Astrocyte (in vitro differentiated cells and primary cell): ENCODE measurements at regions not wholly inside any gene's neighbourhood (a gene's known extent, or its start where the extent isn't known, plus 50 kb on each side); places are given as distances from the start of the nearest gene placed in this dataset.

Experiments
- DNase-seq: peaks from one replicate; pipeline ENCODE4 v3.0.0-alpha.2; 2010; ENCODE audit warnings: low read depth
- FAIRE-seq: peaks from 2 replicates; lab custom pipeline; 2011; peaks lifted over from hg19 to GRCh38; lab: Jason Lieb, UNC
- H2AFZ ChIP-seq: 2 replicates; pipeline ENCODE4 v1.6.0; 2012; ENCODE audit warnings: low read depth, low read length, inconsistent platforms
- H3K27ac ChIP-seq: 2 replicates; pipeline ENCODE4 v1.5.1; 2011; ENCODE audit warnings: low read depth, low read length, inconsistent platforms
- H3K27me3 ChIP-seq: 2 replicates; pipeline ENCODE4 v1.6.0; 2011; ENCODE audit warnings: low read length, inconsistent platforms; ENCODE audit not compliant: insufficient read depth
- H3K36me3 ChIP-seq: 2 replicates; pipeline ENCODE4 v1.5.1; 2011; ENCODE audit warnings: low read length, inconsistent platforms; ENCODE audit not compliant: insufficient read depth
- H3K4me1 ChIP-seq: 2 replicates; pipeline ENCODE4 v1.5.1; 2011; ENCODE audit warnings: low read length, inconsistent platforms; ENCODE audit not compliant: insufficient read depth
- H3K4me2 ChIP-seq: 2 replicates; pipeline ENCODE4 v1.6.0; 2012; ENCODE audit warnings: low read length, inconsistent platforms
- H3K4me3 ChIP-seq: 2 replicates; pipeline ENCODE4 v1.5.1; 2011; ENCODE audit warnings: low read depth, mild to moderate bottlenecking, low read length, inconsistent platforms; ENCODE audit not compliant: insufficient read depth
- H3K79me2 ChIP-seq: 2 replicates; pipeline ENCODE4 v1.6.0; 2012; ENCODE audit warnings: mild to moderate bottlenecking, low read length, inconsistent platforms; ENCODE audit not compliant: insufficient read depth
- H3K9ac ChIP-seq: 2 replicates; pipeline ENCODE4 v1.6.0; 2012; ENCODE audit warnings: mild to moderate bottlenecking, low read length, inconsistent platforms
- H3K9me3 ChIP-seq: 2 replicates; pipeline ENCODE4 v1.5.1; 2012; ENCODE audit warnings: low read depth, mild to moderate bottlenecking, low read length, inconsistent platforms; ENCODE audit not compliant: insufficient read depth
- H4K20me1 ChIP-seq: 2 replicates; pipeline ENCODE4 v1.6.0; 2012; ENCODE audit warnings: low read length, inconsistent platforms; ENCODE audit not compliant: insufficient read depth
- H3K27ac Mint-ChIP-seq: one replicate; pipeline ENCODE4 v1.8.0; 2021; ENCODE audit warnings: mild to moderate bottlenecking, mixed read lengths; ENCODE audit not compliant: unreplicated experiment
- H3K27me3 Mint-ChIP-seq: one replicate; pipeline ENCODE4 v1.8.0; 2021; ENCODE audit warnings: low read depth, mixed read lengths; ENCODE audit not compliant: unreplicated experiment
- H3K36me3 Mint-ChIP-seq: one replicate; pipeline ENCODE4 v1.8.0; 2021; ENCODE audit warnings: low read depth, mixed read lengths; ENCODE audit not compliant: unreplicated experiment
- H3K4me1 Mint-ChIP-seq: one replicate; pipeline ENCODE4 v1.8.0; 2021; ENCODE audit warnings: low read depth, mixed read lengths; ENCODE audit not compliant: unreplicated experiment
- H3K4me3 Mint-ChIP-seq: one replicate; pipeline ENCODE4 v1.8.0; 2021; ENCODE audit warnings: mild to moderate bottlenecking, moderate library complexity, mixed read lengths; ENCODE audit not compliant: unreplicated experiment
- H3K9me3 Mint-ChIP-seq: one replicate; pipeline ENCODE4 v1.8.0; 2021; ENCODE audit warnings: mild to moderate bottlenecking, mixed read lengths; ENCODE audit not compliant: unreplicated experiment
- EZH2 ChIP-seq: IDR thresholded peaks from 2 replicates; pipeline ENCODE4 v1.6.1; 2012; ENCODE audit warnings: mild to moderate bottlenecking, low read length, inconsistent platforms; ENCODE audit not compliant: insufficient read depth
- TF ChIP-seq, protein P1 (sequence below): IDR thresholded peaks from 2 replicates; pipeline ENCODE4 v1.5.1; 2011; ENCODE audit warnings: low read depth, mild to moderate bottlenecking, inconsistent platforms, low read length, moderate library complexity; ENCODE audit not compliant: insufficient read depth

- H3K27me3 ChIP-seq, result no peaks in the 10 kb centered on the region
- no peaks in the 10 kb centered on the region for H3K9me3 Mint-ChIP-seq
- H3K79me2 ChIP-seq, result no peaks in the 10 kb centered on the region
- no peaks in the 10 kb centered on the region for H3K36me3 Mint-ChIP-seq
- no peaks in the 10 kb centered on the region for H4K20me1 ChIP-seq
- H3K27me3 Mint-ChIP-seq, result peaks cover 19% of the 10 kb centered on the region
- H2AFZ ChIP-seq, result no peak overlapping the region
- peaks cover 46% of the 10 kb centered on the region for H3K4me1 ChIP-seq
- H3K4me1 Mint-ChIP-seq, result peaks cover 13% of the 10 kb centered on the region
- DNase-seq (no peak), FAIRE-seq (no peak)
- no peaks in the 10 kb centered on the region for H3K9me3 ChIP-seq
- H3K27ac Mint-ChIP-seq, result no peak overlapping the region
- no peak overlapping the region for H3K4me3 ChIP-seq
- TF ChIP-seq, protein P1, sequence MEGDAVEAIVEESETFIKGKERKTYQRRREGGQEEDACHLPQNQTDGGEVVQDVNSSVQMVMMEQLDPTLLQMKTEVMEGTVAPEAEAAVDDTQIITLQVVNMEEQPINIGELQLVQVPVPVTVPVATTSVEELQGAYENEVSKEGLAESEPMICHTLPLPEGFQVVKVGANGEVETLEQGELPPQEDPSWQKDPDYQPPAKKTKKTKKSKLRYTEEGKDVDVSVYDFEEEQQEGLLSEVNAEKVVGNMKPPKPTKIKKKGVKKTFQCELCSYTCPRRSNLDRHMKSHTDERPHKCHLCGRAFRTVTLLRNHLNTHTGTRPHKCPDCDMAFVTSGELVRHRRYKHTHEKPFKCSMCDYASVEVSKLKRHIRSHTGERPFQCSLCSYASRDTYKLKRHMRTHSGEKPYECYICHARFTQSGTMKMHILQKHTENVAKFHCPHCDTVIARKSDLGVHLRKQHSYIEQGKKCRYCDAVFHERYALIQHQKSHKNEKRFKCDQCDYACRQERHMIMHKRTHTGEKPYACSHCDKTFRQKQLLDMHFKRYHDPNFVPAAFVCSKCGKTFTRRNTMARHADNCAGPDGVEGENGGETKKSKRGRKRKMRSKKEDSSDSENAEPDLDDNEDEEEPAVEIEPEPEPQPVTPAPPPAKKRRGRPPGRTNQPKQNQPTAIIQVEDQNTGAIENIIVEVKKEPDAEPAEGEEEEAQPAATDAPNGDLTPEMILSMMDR, result no peak
- no peak for TF ChIP-seq EZH2
- H3K36me3 ChIP-seq, result no peaks in the 10 kb centered on the region
- H3K4me2 ChIP-seq, result no peak overlapping the region
- H3K4me3 Mint-ChIP-seq, result no peak overlapping the region
- no peak overlapping the region for H3K27ac ChIP-seq
- H3K9ac ChIP-seq, result no peak overlapping the region
These were observed 171.2 kb upstream of the HAAO start for GRCh38 chr2:42963452-42964068.

GRCh38 chr2:42962508-42962953, 170.1 kb upstream of the HAAO start:
- no peaks in the 10 kb centered on the region for H3K79me2 ChIP-seq
- no peaks in the 10 kb centered on the region for H3K27me3 ChIP-seq
- Mint-ChIP-seq H3K27me3 (peaks cover 24% of the 10 kb centered on the region), H3K9me3 (no peaks in the 10 kb centered on the region), H3K4me3 (no peak overlapping the region), H3K36me3 (no peaks in the 10 kb centered on the region), H3K4me1 (peaks cover 15% of the 10 kb centered on the region), H3K27ac (no peak overlapping the region)
- DNase-seq (no peak), FAIRE-seq (no peak)
- TF ChIP-seq, protein P1, result no peak
- H3K27ac ChIP-seq, result no peak overlapping the region
- H2AFZ ChIP-seq, result peak overlapping the region; percentile 9
- no peak overlapping the region for H3K4me3 ChIP-seq
- peaks cover 36% of the 10 kb centered on the region for H3K4me1 ChIP-seq
- no peaks in the 10 kb centered on the region for H3K36me3 ChIP-seq
- H3K9me3 ChIP-seq, result no peaks in the 10 kb centered on the region
- H3K9ac ChIP-seq, result no peak overlapping the region
- no peaks in the 10 kb centered on the region for H4K20me1 ChIP-seq
- no peak overlapping the region for H3K4me2 ChIP-seq

DNA sequence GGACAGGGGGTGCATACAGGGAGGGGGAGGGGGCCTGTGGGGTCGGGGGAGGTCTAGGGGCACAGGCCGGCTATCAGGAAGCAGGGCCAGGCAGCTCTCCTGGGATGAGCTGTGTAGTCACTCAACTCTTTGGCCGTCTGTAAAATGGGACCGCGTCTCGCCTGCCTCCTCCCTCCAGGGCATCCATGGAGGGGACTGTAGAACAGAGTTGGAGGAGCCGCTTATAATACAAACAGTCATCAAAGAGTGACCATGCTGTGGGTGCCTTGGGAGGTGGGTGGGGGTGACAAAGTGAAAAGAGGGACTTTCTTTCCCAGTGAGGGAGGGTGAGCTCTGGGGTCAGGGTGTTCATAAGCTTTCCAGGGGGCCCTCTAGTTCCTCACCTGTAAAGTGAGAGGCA, 169.6 kb upstream of the HAAO start:
- no peak overlapping the region for H3K9ac ChIP-seq
- peaks cover 24% of the 10 kb centered on the region for H3K27me3 Mint-ChIP-seq
- no peak overlapping the region for H3K4me3 Mint-ChIP-seq
- H3K4me1 Mint-ChIP-seq, result peaks cover 17% of the 10 kb centered on the region
- H4K20me1 ChIP-seq, result no peaks in the 10 kb centered on the region
- no peak overlapping the region for H3K27ac Mint-ChIP-seq
- no peaks in the 10 kb centered on the region for H3K9me3 Mint-ChIP-seq
- DNase-seq (no peak), FAIRE-seq (no peak)
- no peaks in the 10 kb centered on the region for H3K36me3 Mint-ChIP-seq
- no peaks in the 10 kb centered on the region for H3K27me3 ChIP-seq
- H2AFZ ChIP-seq, result no peak overlapping the region
- no peaks in the 10 kb centered on the region for H3K79me2 ChIP-seq
- no peaks in the 10 kb centered on the region for H3K9me3 ChIP-seq
- TF ChIP-seq, protein P1, result no peak
- no peak for TF ChIP-seq EZH2
- no peaks in the 10 kb centered on the region for H3K36me3 ChIP-seq
- no peak overlapping the region for H3K27ac ChIP-seq
- H3K4me3 ChIP-seq, result no peak overlapping the region
- peaks cover 33% of the 10 kb centered on the region for H3K4me1 ChIP-seq
- H3K4me2 ChIP-seq, result no peak overlapping the region
